HG03135 (cell line): ENCODE measurements at regions not wholly inside any gene's neighbourhood (a gene's known extent, or its start where the extent isn't known, plus 50 kb on each side); places are given as distances from the start of the nearest gene placed in this dataset.
"Not testable (repeated sequence)": the region's sequence is repeated elsewhere in the genome, so short reads cannot be mapped to it uniquely, and the experiment has no call there.

Experiments
- ATAC-seq: cut with Tn5 transposase; IDR thresholded peaks from one replicate; pipeline ENCODE4 v1.9.1; 2021; ENCODE audit warnings: mild to moderate bottlenecking, moderate library complexity; ENCODE audit not compliant: unreplicated experiment

DNA sequence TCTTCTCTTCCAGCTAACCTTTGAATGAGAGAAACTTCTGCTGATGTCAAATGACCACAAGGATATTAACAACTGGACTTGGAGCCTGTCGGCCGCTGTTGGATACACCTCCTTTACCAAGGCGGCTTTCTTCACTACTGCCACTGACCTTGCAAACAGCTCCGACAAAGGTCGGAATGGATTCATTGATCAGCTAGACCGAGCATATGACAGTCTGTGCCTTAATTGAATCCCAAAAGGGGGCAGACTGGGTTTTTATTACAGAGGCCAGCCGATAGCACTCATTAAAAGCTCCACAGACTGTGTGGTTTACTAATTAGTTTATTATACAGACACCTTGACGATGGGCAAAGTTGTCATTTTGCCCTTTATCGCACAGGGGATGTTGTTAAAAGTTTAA is 394.5 kb downstream of the RERGL start:
- ATAC-seq = no peak

DNA sequence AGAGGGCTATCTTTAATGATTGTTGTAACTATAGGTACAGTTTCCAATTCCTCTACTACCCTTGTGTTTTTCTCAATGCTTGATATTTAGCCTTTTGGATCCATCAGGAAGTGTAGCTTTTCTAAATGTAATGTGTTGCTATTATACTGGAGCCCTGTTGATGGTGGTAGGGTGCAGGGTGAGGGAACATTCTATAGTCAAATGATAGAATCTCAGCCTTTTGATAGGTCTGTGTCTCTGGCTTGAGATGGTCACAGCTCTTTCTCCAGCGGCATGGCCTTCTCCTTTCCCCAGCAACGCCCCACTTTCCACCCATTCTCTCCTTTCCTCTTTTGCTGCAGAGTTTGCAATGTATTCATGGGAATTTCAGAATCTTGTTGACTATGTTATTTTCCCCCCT is 398.6 kb downstream of the RERGL start:
- ATAC-seq = no peak

DNA sequence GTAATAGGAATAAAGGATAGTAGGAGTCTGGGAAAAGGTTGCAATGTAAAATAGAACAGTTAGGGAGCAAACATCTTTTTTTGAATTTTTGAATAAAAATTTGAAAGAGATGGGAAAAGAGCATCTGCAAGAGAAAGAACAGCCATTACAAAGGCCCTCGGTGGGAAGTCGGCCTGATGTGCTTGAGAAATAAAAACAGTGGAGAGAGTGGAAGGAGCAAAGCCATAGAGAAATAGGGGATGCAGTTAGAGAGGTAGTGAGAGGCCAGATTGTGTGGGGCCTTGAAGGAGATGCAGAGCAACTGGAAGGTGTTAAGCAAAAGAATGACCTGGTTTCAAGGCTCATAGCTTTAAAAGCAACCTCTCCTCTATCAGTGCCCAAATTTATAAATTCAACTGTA is 409.8 kb downstream of the RERGL start:
- no peak for ATAC-seq

DNA sequence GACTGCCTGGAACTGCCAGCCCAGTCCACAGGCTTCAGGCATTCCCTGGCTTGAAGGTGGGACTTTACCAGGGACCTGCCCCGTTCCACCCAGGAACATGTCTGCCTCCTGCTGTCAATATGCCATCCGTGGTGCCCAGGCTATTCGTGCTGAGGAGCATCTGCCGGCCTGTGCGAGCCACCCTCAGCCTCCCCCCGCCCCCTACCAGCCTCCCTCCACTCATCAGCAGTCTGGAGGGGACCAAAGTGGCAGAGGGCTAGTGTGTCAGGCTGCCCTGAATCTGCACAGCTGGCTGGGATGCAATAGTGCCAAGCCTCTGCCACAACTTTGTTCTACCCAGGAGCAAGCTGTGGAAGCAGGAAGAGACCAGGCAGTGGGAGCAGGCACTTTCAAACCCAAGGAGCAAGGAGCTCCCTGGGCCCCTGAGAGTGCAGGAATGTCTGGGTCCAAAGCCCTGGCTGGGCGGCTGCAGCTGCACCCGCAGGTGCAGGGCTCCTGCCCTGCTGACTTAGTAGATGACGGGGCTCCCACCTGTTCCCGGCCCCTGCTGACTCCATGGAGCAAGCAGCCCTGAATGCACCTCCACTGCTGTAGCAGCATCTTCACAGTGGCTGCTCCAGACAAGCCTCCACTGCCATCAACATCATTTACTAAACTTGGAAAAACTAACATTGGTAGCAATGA is 423.2 kb downstream of the RERGL start:
- no peak for ATAC-seq

DNA sequence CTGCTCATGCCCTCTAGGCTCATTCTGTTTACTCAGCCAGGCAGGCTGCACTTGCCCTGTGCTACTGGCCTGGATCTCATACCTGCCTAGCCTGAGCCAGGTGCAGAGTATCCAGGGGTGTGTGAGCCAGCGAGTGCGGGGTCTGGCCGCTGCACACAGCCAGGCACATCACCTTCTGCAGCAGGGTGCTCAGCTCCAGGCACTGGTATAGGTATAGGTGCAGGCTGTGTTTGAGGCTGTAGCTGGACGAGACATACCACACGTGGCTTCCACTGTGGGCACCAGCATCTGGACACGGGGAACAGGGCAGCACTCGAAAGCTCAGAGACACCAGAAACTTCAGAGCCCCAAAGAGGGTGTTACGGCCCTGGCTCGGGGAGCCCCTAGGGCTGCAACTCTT is 424.2 kb downstream of the RERGL start:
- ATAC-seq = no peak

DNA sequence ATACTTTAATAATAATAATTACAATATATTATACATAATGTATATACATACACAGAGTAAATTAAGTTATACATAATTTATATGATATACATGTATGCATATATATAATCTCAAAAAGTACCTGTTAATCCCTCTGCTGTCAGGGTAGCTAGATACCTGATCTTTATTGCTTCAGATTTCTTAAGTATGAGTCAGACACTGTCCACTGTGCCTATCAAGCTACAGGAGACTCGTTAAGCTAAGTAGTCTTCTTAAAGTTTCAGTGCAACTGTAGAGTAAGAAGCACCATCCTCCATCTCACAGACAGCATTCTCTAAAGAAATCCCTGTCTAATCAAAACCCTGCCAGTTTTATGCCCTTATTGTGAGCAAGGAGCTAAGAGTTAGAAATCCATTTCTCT is 428.7 kb downstream of the RERGL start:
- no peak for ATAC-seq

DNA sequence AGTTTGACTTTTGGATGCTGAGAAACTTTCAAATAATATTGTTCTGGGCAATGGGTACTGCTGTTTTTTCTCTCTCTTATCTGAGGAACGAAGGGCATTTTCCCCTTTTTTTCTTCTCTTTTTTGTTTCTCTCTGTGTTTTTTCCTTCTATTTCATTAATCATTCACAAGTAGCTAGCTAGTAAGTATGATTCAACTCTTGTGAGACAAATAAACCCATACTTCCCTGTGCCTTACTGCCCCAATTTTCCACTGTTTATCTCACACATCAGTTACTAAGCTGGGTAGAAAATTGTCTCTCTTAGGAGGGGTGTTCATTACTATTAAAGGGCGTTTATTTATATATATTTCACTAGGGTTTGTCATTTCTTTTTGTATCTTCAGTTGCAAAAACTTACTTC is 437.6 kb downstream of the RERGL start:
- ATAC-seq = no peak

DNA sequence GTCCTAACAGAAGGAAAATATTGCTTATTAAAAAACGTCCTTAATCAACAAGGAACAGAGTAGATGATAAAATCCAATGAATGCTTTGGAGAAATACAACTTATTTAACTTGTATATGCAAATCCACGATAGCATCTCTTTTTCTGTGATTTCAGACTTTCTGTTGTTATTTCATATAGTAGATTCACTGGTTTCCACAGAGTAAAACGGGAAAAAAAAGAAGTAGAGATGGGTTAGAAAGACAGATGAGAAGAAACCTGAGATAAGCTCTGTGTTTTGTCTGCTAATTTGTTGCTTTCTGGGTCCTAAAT is 447.7 kb downstream of the RERGL start:
- no peak for ATAC-seq

DNA sequence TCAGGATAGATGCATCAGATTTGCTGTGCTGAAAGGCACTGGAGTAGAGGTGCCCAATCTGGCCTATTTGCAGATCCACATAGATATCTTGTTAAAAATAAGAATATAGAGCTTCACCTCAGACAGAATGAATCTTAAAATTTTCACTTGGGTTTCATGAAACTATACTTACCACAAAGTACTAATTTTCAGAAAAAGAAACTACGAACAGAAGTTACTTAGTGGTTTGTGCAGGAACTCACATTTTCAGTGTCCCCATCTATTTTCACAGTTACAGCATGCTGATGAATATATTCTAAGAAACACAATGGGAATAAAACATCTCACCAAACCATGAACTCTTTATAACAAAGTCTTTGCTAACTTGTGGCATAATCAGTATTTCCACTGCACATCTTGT is 449.4 kb downstream of the RERGL start:
- ATAC-seq = no peak

DNA sequence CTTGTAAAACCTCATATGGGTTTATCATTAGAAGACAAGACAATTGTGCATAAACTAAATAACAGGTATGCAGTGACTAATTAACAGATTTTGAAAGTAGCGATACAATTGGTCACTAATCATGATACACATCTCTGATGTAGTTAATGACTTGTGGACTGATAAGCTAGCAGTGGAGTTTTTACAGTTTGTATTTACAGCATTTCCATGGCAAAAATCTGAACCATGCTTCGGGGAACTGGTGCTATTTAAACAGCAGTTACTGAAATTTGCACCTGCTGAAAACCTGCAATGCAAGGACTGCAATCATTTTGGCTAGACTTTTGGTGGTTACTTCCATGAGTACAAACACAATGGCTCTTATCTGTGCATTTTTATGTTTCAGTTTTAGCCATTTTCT is 471.2 kb downstream of the RERGL start:
- no peak for ATAC-seq

DNA sequence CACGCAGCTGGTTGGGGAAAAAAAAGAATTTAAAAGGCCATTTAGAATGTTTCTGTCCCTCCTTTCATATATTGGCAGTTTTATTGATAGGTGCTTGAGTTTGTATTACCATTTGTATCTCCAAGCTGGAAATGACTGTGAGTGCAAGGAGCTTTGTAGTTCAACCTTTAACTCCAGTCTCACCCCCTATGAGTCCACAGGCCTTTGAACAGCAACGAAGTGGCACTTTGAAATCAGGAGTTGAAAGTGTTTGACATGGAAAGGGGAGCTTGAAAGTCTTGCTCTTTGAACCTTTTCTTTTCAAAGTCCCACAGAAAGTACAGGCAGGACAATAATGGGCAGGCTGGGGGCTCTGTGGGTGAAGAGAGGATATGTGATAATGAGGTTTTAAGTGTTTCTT is 480.3 kb downstream of the RERGL start:
- no peak for ATAC-seq

DNA sequence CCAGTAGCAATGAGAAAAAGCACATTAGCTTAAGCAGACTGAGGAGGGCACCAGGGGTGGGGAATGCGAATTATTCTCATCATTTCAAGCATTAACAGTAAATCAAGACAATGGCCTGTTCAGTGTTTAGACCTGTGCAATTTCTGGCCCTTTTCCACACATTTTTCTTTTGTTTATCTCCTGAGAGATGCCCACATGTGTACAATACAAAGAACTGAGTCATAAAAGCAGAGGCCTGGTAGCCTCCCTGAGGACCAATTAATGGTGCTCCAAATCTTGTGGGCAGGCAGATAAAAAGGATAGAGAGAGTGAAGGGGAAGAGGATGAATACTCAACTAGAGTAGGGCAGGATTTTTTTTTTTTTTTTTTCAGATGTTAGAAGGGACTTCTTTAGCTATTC is 480.8 kb downstream of the RERGL start:
- ATAC-seq = no peak

DNA sequence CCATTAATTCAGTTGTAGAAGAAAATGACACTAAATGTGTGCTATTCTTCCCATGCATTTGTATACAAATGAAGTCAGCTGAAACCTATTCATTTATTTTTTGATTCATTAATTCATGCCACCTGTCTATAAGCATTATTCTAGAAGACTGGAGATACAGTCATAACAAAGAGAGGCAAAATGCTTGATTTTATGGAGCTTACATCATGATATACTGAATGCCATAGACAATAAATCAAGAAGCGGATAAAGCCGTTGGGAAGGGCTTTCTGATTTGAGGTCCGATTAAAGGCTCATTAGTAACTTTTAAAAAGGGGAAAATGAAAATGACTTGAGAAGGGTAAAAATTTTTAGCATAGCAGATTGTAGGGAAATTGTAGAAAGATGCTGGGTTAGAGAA is 494.9 kb downstream of the RERGL start:
- no peak for ATAC-seq

DNA sequence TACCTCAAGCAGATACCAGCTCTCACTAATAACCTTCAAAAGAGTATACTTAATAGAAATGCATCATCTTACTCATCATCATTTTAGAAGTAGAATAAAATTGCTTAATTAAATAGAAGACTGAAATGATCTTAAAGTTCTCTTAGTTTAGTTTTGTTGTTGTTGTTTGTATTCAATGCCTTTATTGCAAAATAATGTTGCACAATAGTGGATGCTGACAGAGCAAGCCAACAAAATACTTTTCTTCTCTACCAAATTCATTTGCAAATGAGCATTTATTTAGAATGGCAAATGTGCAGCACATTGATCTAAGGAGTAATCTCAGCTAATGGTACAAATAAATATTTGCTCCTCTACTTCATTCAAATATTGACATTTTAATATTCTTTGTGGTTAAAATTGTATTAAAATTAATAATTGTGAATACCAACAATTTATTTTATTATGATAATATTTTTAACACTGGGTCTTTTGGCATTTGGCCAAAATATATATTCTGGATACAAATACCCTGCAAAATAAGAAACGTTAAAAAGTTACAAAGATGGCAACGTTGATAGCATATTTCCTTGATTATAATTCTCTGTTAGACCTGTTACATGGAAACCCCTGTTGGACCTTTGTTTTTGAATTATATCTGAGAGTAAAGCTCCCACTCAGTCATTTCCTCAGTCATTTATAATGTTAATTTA is 496.1 kb downstream of the RERGL start:
- ATAC-seq = no peak

DNA sequence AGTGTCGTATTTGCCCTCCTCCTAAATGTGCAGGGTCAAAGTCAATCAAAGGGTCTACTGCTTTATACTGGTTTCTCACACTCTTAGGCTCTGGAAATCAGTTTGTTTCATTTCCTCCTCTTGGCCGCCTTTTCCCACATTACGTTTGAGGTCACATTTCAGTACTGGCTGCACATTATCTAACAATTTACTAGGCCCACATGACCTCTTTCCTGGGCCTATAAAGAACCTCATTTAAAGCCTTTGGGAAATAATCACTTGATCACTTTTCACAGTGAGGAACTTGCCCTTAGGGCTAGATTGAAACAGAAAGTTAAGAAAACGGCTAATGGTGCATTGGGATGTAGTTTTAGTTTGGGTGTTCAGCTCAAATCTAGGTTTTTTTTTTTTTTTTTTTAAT is 497.5 kb downstream of the RERGL start:
- ATAC-seq = no peak

DNA sequence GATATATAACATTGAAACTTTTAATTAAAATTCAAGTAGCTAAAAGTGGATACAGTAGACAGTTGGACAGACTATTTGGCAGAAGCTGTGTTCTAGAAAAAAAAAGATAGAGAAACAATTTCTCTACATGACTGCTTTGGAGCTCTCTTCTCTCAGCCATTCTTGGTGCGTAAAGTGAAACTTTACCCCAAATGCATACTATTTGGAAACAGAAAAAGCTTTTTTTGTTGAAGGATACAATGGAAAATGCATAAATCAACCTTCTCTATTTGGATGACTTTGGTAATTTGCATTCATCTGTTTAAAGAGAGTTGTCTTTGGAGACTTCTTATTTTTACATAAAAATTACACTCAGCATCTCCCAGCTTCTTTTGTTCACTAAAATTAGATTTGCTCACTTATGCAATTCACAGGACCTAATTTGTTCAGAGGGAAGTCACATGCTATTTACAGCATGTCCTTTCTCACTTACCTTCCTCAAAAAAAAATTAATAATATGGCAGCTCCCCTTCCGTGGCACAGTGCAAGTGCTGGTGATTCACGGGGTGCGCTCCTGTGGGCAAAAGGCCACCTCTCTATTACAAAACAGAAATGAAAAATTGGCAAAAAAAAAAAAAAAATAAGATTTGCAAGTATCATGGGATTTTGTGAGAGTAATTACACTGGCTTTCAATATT is 498.9 kb downstream of the RERGL start:
- ATAC-seq = no peak

DNA sequence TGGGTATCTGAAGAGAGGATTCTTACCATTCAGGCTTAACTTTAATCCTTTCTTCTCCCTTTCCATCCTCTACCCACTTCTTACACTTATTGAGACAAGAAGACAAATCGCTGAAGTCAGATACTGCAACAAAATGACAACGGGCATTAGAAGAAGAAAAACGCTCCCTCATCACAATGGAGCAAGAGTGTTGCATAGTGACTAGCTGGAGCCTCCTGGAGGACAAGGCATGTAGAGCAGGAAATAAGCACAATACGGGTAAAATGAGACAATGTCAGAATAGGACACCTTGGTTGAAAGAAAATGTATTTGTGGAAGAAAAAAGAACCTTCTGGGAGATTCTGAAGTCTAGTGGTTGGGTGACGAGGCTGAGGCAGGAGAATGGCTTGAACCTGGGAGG is 501.0 kb downstream of the RERGL start:
- ATAC-seq = no peak

DNA sequence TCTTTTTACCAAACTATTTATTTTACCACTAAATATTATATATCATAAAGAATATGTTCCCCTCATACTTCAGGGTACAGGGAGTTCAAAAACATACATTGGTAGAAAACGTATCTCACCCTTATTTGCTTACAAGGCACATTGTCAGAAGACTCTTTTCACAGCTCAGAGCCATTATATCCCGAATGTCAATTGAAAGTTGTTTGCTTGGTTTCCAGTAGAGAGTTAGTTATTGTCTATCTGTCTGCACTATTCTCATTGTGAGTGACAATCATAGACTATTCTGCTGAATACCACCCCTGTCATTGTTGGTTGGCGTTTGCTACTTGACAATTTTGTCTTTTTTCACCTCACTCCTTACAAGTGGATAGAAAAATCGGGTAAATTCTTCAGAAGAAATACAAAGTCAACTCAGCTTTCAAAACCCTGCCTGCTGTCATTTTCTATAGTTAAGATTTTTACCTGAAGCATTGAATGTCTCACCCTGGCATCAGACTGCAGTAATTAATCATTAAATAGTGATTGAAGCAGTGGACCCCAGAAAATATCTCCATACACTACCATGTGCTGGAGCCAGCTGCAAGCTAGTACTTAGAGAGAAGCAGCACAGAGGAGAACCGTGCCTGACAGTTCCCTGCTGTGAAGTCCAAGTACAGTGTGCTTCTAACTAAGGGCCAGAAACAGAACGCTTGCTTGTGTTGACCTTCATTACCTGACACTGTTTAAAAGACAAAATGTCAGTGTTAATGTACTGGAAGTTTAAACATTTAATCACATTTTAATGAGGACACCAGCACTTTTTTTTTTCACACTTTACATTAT is 510.6 kb downstream of the RERGL start:
- ATAC-seq = no peak

DNA sequence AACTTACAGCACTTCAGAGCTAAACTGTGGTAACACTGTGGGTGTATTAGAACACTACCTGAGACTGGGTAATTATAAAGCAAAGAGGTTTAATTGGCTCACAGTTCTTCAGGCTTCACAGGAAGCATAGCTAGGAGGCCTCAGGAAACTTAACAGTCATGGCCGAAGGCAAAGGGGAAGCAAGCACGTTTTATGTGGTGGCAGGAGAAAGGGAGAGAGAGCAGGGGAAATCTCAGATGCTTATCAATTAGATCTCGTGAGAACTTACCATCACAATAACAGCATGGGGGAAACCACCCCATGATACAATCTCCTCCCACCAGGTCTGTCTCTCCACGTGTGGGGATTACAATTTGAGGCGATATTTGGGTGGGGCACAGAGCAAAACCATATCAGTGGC is 512.6 kb downstream of the RERGL start:
- ATAC-seq = no peak

DNA sequence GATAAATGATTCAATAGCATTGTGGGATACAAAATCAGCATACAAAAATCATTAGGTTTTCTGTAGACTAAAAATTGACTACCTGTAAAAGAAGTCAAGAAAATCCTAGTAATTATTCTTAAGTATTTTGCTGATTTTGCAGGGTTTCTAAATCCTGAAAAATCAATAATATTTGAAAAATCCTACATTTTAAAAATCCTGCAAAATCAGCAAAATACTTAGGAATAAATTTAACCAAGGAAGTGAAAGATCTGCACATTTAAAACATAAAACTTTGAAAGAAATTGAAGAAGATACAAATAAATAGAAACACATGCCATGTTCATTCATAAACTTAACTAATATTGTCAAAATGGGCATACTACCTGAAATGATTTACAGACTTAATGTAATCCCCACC is 517.7 kb downstream of the RERGL start:
- no peak for ATAC-seq

DNA sequence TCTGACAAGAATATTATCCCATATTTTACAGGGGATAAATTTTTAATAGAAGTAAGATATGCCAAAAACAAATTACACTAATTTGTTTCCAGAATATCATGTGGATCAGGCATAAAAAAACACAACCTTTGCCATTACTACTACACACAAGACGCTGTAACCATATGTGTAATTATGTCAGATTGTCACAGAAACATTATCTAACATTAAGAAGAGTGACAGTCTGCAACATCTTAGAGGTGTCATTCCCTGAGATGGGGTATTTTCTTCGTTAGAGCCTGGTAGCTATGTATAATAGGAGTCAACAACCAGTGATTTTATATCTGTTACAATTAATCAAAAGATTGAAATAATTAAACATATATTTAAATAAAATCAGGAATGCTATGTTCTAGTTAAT is 518.9 kb downstream of the RERGL start:
- no peak for ATAC-seq

DNA sequence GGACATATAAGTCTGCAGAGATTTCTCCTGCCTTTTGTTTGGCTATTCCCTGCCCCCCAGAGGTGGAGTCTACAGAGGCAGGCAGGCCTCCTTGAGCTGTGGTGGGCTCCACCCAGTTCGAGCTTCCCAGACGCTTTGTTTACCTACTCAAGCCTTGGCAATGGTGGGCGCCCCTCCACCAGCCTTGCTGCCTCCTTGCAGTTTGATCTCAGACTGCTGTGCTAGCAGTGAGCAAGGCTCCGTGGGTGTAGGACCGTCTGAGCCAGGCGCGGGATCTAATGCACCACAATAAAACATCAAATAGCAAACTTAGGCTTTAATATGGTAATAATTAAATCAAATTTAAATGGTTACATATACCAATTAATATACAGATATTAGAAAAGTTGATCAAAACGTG is 525.4 kb downstream of the RERGL start:
- not testable (repeated sequence) for ATAC-seq
